ENCODE measurements at regions not wholly inside any gene's neighbourhood (a gene's known extent, or its start where the extent isn't known, plus 50 kb on each side); places are given as distances from the start of the nearest gene placed in this dataset.

GRCh38 chr2:12577567-12578253 lies 139.0 kb upstream of the TRIB2 start:
- TF ChIP-seq, protein P1, sequence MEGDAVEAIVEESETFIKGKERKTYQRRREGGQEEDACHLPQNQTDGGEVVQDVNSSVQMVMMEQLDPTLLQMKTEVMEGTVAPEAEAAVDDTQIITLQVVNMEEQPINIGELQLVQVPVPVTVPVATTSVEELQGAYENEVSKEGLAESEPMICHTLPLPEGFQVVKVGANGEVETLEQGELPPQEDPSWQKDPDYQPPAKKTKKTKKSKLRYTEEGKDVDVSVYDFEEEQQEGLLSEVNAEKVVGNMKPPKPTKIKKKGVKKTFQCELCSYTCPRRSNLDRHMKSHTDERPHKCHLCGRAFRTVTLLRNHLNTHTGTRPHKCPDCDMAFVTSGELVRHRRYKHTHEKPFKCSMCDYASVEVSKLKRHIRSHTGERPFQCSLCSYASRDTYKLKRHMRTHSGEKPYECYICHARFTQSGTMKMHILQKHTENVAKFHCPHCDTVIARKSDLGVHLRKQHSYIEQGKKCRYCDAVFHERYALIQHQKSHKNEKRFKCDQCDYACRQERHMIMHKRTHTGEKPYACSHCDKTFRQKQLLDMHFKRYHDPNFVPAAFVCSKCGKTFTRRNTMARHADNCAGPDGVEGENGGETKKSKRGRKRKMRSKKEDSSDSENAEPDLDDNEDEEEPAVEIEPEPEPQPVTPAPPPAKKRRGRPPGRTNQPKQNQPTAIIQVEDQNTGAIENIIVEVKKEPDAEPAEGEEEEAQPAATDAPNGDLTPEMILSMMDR (IDR thresholded peaks at IDR 0.05; ENCODE audit: control insufficient read depth, extremely low read depth, insufficient read depth) = no peak
- H3K4me3 ChIP-seq (ENCODE audit: low read depth, low read length) = no peak overlapping the region
- DNase-seq (ENCODE audit: low read depth) = no peak

- DNase-seq (ENCODE audit: low read depth) = no peak
- H3K4me3 ChIP-seq (ENCODE audit: low read depth, low read length) = no peak overlapping the region
- TF ChIP-seq, protein P1 (IDR thresholded peaks at IDR 0.05; ENCODE audit: control insufficient read depth, extremely low read depth, insufficient read depth) = no peak
Observed at GRCh38 chr2:12579018-12579417, 137.7 kb upstream of the TRIB2 start.

DNA sequence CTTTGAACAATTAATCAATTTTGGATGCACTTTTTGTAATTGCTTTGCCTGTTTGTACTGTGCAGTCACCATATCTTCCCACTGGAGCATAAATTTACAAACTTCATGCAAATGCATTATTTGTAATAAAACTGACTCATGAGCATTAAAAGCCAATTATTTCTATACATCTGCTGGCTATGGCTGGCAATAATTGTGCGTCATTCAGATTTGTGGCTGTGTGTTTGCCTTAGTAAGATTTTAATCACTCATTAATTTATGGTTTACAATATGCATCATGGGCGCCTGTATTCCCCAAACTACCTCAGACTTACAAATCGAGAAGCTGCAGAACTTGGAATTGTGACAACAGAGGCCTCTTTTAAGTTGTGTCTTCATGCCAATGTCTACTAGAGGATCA lies 132.4 kb upstream of the TRIB2 start:
- TF ChIP-seq, protein P1 (IDR thresholded peaks at IDR 0.05; ENCODE audit: control insufficient read depth, extremely low read depth, insufficient read depth) = no peak
- H3K4me3 ChIP-seq (ENCODE audit: low read depth, low read length) = no peak overlapping the region
- no peak for DNase-seq (ENCODE audit: low read depth)

- H3K4me3 ChIP-seq (ENCODE audit: low read depth, low read length) = no peak overlapping the region
- TF ChIP-seq, protein P1 (IDR thresholded peaks at IDR 0.05; ENCODE audit: control insufficient read depth, extremely low read depth, insufficient read depth) = no peak
- DNase-seq (ENCODE audit: low read depth) = no peak
Observed at GRCh38 chr2:12585784-12586183, 131.0 kb upstream of the TRIB2 start.

- no peak for DNase-seq (ENCODE audit: low read depth)
- TF ChIP-seq, protein P1 (IDR thresholded peaks at IDR 0.05; ENCODE audit: control insufficient read depth, extremely low read depth, insufficient read depth) = no peak
- H3K4me3 ChIP-seq (ENCODE audit: low read depth, low read length) = no peak overlapping the region
Observed at GRCh38 chr2:12587228-12587627, 129.5 kb upstream of the TRIB2 start.

- no peak overlapping the region for H3K4me3 ChIP-seq (ENCODE audit: low read depth, low read length)
- DNase-seq (ENCODE audit: low read depth) = no peak
- TF ChIP-seq, protein P1 (IDR thresholded peaks at IDR 0.05; ENCODE audit: control insufficient read depth, extremely low read depth, insufficient read depth) = no peak
Observed at GRCh38 chr2:12587729-12588522, 128.8 kb upstream of the TRIB2 start.

All from LNCaP clone FGC (cell line).